ENCODE measurements at regions not wholly inside any gene's neighbourhood (a gene's known extent, or its start where the extent isn't known, plus 50 kb on each side); places are given as distances from the start of the nearest gene placed in this dataset.

GRCh38 chr16:65947951-65948350 lies 418.5 kb upstream of the CDH5 start:
- intact Hi-C loops (cut with micrococcal nuclease; ENCODE audit: unreplicated experiment): no loop called here
- Histone ChIP-seq H3K79me2 (ENCODE audit: insufficient read depth, low read depth, low read length) (no peaks in the 10 kb centered on the region), H3K4me1 (ENCODE audit: insufficient read depth, low read length, poor library complexity, severe bottlenecking) (no peaks in the 10 kb centered on the region), H2AFZ (ENCODE audit: low read length) (no peak overlapping the region), H3K4me2 (ENCODE audit: low read length) (no peak overlapping the region), H3K4me3 (ENCODE audit: low read depth, low read length, poor library complexity, severe bottlenecking) (no peak overlapping the region), H3K9me2 (ENCODE audit: insufficient read depth, low read length) (no peaks in the 10 kb centered on the region), H3K36me3 (ENCODE audit: insufficient read depth, low read length) (no peaks in the 10 kb centered on the region), H4K20me1 (ENCODE audit: insufficient read depth, low read length) (no peaks in the 10 kb centered on the region), H3K27ac (ENCODE audit: low read depth, low read length, poor library complexity, severe bottlenecking) (no peak overlapping the region), H3K9me3 (ENCODE audit: low read length) (no peaks in the 10 kb centered on the region)
- ChIA-PET POLR2A (no interaction called here), CTCF (ENCODE audit: unreplicated experiment) (no interaction called here)
- TF ChIP-seq, protein P1, sequence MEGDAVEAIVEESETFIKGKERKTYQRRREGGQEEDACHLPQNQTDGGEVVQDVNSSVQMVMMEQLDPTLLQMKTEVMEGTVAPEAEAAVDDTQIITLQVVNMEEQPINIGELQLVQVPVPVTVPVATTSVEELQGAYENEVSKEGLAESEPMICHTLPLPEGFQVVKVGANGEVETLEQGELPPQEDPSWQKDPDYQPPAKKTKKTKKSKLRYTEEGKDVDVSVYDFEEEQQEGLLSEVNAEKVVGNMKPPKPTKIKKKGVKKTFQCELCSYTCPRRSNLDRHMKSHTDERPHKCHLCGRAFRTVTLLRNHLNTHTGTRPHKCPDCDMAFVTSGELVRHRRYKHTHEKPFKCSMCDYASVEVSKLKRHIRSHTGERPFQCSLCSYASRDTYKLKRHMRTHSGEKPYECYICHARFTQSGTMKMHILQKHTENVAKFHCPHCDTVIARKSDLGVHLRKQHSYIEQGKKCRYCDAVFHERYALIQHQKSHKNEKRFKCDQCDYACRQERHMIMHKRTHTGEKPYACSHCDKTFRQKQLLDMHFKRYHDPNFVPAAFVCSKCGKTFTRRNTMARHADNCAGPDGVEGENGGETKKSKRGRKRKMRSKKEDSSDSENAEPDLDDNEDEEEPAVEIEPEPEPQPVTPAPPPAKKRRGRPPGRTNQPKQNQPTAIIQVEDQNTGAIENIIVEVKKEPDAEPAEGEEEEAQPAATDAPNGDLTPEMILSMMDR (conservative IDR thresholded peaks at IDR 0.05; ENCODE audit: low read length): no peak
- no peak for TF ChIP-seq EZH2phosphoT487 (IDR thresholded peaks at IDR 0.05; ENCODE audit: borderline replicate concordance, low read depth, low read length)
- no peak for DNase-seq (ENCODE audit: low spot score)
- BruUV-seq (replicated peaks): no TSS peak

- Histone ChIP-seq H3K4me3 (ENCODE audit: low read depth, low read length, poor library complexity, severe bottlenecking) (no peak overlapping the region), H3K79me2 (ENCODE audit: insufficient read depth, low read depth, low read length) (no peaks in the 10 kb centered on the region), H2AFZ (ENCODE audit: low read length) (no peak overlapping the region), H3K4me1 (ENCODE audit: insufficient read depth, low read length, poor library complexity, severe bottlenecking) (no peaks in the 10 kb centered on the region), H3K27ac (ENCODE audit: low read depth, low read length, poor library complexity, severe bottlenecking) (no peak overlapping the region), H3K36me3 (ENCODE audit: insufficient read depth, low read length) (no peaks in the 10 kb centered on the region), H3K9me3 (ENCODE audit: low read length) (no peaks in the 10 kb centered on the region), H3K4me2 (ENCODE audit: low read length) (no peak overlapping the region), H3K9me2 (ENCODE audit: insufficient read depth, low read length) (no peaks in the 10 kb centered on the region), H4K20me1 (ENCODE audit: insufficient read depth, low read length) (no peaks in the 10 kb centered on the region)
- ChIA-PET CTCF (ENCODE audit: unreplicated experiment) (no interaction called here), POLR2A (no interaction called here)
- TF ChIP-seq, protein P1 (conservative IDR thresholded peaks at IDR 0.05; ENCODE audit: low read length): no peak
- TF ChIP-seq EZH2phosphoT487 (IDR thresholded peaks at IDR 0.05; ENCODE audit: borderline replicate concordance, low read depth, low read length): no peak
- intact Hi-C loops (cut with micrococcal nuclease; ENCODE audit: unreplicated experiment): no loop called here
- DNase-seq (ENCODE audit: low spot score): no peak
- no TSS peak for BruUV-seq (replicated peaks)
Observed at GRCh38 chr16:65945493-65945892, 421.0 kb upstream of the CDH5 start.

DNA sequence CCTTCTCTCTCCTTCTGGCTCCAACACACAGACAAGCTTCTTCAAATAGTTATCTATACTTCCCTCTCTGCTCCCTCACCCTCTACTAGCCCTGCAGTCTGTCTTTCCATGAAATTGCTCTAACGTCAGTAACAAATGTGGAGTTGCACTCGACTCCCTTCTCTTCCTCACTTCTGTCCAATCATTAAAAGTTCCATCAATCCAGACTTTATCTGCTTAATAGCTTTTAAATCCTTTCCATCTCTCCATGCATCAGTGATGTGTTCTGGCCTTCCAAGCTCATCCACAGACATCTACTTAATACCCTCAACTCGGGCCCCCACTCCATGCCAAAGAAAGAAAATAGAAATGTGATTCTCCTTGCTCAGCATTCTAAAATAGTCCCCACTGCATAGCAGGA lies 422.1 kb upstream of the CDH5 start:
- H3K79me2 ChIP-seq (ENCODE audit: insufficient read depth, low read depth, low read length): no peaks in the 10 kb centered on the region
- no peak overlapping the region for H2AFZ ChIP-seq (ENCODE audit: low read length)
- intact Hi-C loops (cut with micrococcal nuclease; ENCODE audit: unreplicated experiment): no loop called here
- no TSS peak for BruUV-seq (replicated peaks)
- H3K4me2 ChIP-seq (ENCODE audit: low read length): no peak overlapping the region
- no peak for DNase-seq (ENCODE audit: low spot score)
- H3K4me3 ChIP-seq (ENCODE audit: low read depth, low read length, poor library complexity, severe bottlenecking): no peak overlapping the region
- no peaks in the 10 kb centered on the region for H4K20me1 ChIP-seq (ENCODE audit: insufficient read depth, low read length)
- no peaks in the 10 kb centered on the region for H3K4me1 ChIP-seq (ENCODE audit: insufficient read depth, low read length, poor library complexity, severe bottlenecking)
- TF ChIP-seq EZH2phosphoT487 (IDR thresholded peaks at IDR 0.05; ENCODE audit: borderline replicate concordance, low read depth, low read length): no peak
- TF ChIP-seq, protein P1 (conservative IDR thresholded peaks at IDR 0.05; ENCODE audit: low read length): no peak
- CTCF ChIA-PET (ENCODE audit: unreplicated experiment): no interaction called here
- H3K9me3 ChIP-seq (ENCODE audit: low read length): no peaks in the 10 kb centered on the region
- H3K36me3 ChIP-seq (ENCODE audit: insufficient read depth, low read length): no peaks in the 10 kb centered on the region
- no peak overlapping the region for H3K27ac ChIP-seq (ENCODE audit: low read depth, low read length, poor library complexity, severe bottlenecking)
- H3K9me2 ChIP-seq (ENCODE audit: insufficient read depth, low read length): no peaks in the 10 kb centered on the region
- POLR2A ChIA-PET: no interaction called here
